MM.1S (cell line): ENCODE measurements at regions not wholly inside any gene's neighbourhood (a gene's known extent, or its start where the extent isn't known, plus 50 kb on each side); places are given as distances from the start of the nearest gene placed in this dataset.

Source experiments
- CTCF ChIP-seq: fragments of 300-600 bp; sonication (generic); IDR thresholded peaks from 2 replicates; pipeline ENCODE4 v1.5.1; 2016; ENCODE audit warnings: antibody characterized with exemption, low read length, mixed read lengths
- EZH2 ChIP-seq: fragments of 300-600 bp; sonication (generic); optimal IDR thresholded peaks from 2 replicates; pipeline ENCODE3; 2017; ENCODE audit warnings: low read depth, mild to moderate bottlenecking, antibody characterized with exemption, low read length, mixed read lengths
- EZH2phosphoT487 ChIP-seq: fragments of 300-600 bp; sonication (generic); IDR thresholded peaks from 2 replicates; pipeline ENCODE4 v1.6.1; 2018; ENCODE audit warnings: antibody characterized with exemption, low read length

DNA sequence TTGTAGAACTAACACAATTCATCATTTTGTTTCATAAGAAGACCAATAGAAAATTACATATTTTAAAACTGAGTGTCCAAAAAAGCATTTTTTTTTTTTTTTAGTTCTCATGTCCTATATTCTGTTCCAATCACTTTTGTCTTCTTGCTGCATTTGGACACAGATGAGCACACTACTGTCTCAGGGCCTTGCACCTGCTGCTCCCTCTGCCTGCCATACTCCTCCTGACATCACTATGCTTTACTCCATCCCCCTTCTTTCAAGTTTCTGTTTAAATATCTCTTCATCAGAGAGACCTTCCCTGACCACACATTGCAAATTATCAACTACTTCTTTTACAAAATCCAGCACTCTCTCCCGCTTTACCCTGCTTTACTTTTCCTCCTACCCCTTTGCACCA lies 230.7 kb upstream of the GK2 start:
- no peak for TF ChIP-seq CTCF
- TF ChIP-seq EZH2: no peak
- TF ChIP-seq EZH2phosphoT487: no peak
